ENCODE measurements at regions not wholly inside any gene's neighbourhood (a gene's known extent, or its start where the extent isn't known, plus 50 kb on each side); places are given as distances from the start of the nearest gene placed in this dataset.
"Not testable (repeated sequence)": the region's sequence is repeated elsewhere in the genome, so short reads cannot be mapped to it uniquely, and the experiment has no call there.

DNA sequence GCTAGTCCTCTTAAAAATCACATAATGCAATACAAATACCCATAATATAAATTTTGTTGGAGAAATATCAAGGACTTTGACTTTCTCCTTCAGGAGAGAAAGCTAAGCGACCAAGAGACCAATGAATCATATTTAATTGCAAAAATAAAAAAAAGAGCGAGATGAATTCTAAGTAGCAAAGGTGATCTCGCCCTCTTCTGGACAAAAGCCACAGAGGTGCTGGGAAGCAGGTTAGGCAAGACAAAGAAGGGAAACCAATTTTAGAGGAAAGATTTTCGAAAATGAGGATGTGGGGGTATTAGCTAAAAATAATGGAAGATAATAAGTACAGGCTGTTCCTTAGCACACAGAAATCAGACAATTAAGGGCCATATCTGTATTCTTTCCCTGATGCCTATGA is 111.4 kb upstream of the PLAAT1 start:
- no peak for DNase-seq

DNA sequence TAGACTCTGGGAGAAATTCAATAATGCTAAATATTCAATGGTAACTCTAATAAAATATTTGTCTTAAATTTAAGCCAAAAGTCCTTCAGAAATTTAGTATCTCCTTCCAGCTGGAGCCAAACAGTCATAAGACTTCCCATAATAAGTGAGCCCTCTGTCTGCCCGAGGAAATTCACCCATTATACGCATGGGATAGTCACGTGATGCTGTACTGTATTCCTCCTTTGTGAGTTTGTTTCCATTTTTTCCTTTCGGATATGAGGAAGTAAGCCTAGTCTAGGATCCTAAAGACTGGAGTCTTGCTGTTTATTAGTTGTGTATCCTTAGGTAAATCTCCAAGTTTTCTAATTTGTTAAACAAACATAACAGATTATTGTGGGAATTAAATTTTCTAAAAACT is 110.4 kb upstream of the PLAAT1 start:
- DNase-seq, result no peak

DNA sequence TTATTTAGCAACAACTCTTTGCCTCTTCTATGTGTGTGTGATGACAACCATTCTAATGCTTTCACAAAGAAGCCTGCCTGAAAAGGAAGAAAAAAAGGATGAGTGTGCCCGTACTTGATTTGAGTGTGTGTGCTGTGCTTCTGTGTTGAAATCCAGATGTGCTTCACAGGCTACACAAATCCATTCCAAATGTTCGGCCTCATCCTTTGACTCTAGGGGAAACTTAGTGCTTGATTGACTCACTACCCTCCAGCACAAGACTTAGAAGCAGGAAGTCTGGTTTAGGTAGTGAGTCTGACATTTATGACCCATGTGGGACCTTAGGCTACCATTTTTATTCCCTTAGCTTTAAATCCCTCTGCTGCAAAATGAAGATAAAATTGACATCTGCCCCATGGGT is 108.8 kb upstream of the PLAAT1 start:
- DNase-seq, result peak; percentile 24

DNA sequence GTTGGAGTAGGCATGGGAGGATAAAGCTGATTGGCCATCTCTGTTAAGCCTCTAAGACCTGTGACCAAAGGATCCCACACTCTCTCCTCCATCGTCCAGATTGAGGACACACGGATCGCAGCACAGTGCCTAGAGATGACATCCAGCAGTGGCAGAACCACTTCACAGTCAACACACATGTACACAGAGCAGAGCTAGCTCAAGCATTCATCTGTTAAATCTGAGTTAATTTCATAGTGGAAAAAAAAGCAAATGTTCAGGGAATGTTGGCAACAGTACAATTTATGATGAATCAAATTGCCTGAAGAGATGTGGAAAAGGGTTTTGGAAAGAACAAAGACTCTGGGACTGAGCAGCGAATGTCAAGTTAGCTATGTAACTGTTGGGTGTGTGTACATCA is 108.1 kb upstream of the PLAAT1 start:
- DNase-seq, result peak; percentile 56

DNA sequence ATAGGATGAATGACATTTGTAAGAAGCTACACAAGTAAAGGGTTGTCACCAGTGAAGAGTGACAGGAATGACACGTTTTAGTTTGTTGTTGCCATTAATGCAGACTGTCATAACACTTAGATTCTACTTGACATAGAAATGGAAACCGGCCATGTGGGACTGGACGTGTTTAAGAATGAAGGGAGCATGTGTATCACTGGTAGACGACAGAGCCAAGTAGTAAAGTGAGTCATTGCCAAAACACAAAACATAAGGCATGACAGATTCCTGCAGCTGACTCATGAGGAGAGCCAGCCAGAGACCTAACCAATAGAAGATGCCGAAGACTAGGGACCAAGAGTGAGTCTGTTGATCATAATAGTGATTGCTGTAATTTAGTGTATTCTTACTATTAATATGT is 106.2 kb upstream of the PLAAT1 start:
- peak; percentile 89 for DNase-seq

DNA sequence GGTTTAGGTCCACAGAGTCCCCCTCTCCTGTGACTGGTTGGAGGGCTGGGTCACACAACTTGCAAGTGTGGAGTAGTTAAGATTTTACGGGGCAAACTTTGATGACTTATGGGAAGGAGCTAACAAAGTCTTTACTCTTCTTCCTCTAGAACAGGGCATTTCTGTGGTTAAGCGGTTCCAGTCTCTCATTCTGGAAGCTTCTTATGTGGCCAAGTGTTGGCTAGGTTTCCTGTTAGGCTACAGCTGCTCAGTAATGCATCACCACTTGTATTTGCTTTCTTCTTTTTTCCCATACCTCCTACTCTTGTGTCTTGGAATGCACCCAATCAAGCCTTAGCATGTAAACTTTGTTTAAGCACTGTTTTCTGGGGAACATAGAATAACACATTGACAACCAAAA is 100.6 kb upstream of the PLAAT1 start:
- DNase-seq, result no peak

DNA sequence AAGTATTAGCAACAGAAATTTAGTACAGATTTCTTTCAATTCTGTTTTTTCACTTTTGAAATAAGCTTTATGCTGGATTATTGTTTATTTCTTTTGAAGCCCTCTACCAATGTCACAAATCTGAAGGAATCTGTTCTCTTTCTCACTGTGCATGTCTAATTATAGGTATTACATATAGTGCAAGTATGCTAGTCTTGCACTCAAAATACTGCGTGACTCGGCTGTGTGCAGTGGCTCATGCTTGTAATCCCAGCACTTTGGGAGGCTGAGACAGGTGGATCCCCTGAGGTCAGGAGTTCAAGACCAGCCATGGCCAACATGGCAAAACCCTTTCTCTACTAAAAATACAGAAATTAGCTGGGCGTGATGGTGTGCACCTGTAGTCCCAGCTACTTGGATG is 95.8 kb upstream of the PLAAT1 start:
- DNase-seq, result no peak

DNA sequence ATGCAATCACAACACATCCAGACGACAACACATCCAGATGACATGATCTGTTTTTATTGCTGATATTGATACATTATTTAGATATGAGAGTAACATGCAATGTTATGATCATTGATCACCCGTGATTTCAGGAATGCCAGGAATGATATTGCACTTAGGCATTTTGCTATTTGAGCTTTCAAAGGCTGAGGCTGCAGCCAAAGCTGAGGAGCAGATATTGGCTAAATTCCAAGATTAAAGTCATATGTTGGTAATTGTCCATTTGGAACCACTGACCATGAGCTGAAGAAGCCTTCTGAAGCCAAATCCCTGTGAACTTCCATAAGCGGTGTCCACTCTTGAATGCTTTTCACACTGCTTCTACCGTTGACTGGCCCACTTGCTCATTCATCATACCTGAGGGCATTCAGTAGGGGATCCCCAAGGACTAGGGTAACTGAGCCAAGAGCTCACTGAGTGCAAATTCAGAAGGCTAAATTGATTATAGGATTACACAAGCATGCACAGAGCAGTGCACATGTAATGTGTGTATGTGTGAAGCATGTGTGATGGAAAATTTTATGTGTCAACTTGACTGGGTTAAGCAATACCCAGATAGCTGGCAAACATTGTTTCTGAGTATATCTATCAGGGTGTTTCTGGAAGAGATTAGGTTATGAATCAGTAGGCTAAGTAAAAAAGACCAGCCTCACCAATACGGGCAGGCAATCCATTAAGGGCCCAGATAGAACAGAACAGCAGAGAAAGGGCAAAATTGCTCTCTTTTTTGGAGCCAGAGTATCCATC is 92.1 kb upstream of the PLAAT1 start:
- DNase-seq, result no peak

DNA sequence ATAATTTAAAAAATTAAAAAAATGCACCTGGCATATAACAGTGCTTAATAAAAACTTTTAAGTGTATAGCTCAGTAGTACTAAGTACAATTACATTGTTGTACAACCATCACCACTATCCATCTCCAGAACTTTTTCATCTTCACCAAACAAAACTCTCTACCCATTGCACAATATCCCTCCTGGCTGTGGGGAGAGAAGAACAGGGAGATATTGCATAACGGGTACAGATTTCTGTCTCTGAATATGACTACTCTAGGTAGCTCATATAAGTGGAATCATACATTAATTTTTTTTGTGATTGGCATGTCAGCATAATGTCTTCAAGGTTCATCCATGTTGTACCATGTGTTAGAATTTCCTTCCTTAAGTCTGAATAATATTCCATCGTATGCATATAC is 91.0 kb upstream of the PLAAT1 start:
- DNase-seq, result no peak

DNA sequence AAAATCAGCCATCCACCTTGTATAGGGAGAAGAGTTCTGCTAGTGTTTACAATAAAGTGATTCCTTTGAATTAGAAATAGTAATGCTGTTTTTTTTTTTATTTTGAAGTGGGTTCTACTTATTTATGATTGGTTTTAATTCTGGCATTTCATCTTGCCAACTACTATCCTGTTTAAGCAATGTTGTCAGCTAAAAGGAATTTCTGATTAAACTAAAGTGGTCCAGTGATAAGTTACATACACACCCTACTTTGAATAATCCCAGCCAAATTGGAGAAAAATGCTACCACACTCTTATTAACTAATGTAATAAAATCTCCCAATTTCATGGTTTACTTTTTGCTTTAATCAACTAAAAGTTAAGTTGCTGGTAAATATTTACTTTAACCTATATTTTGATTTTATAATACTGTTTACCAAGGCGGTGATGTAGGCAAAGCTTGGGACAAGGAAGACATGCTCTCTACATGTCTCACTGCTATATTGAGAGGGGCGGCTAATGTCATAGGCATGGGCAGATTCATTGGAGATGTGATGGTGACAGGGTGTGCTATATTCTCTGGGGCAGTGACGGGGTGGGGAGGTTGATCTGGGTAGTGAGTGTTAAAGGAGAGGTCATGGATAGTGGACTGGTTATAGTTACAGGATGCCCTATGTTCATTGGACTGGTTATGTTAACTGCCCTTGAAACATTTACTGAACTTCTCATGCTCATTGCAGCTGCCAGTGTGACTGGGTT is 85.8 kb upstream of the PLAAT1 start:
- not testable (repeated sequence) for DNase-seq

DNA sequence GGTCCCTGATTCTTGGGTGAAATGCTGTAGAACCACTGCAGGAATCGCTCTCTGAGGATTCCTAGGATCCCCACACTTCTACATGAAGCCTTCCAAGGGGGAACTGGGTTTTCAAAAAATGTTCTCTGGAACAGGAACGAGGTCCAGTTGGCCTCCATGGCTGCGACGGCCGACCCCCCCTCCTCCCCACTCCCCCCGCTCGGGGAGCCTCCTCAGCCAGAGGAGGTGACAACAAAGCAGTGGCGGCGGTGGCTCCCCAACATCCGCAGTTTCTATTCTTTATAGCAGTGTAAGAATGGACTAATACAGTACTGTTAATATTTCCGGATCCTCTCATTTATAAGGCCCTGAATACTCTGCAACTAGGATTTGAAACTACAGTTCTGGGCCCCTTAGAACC is 84.0 kb upstream of the PLAAT1 start:
- DNase-seq, result no peak

DNA sequence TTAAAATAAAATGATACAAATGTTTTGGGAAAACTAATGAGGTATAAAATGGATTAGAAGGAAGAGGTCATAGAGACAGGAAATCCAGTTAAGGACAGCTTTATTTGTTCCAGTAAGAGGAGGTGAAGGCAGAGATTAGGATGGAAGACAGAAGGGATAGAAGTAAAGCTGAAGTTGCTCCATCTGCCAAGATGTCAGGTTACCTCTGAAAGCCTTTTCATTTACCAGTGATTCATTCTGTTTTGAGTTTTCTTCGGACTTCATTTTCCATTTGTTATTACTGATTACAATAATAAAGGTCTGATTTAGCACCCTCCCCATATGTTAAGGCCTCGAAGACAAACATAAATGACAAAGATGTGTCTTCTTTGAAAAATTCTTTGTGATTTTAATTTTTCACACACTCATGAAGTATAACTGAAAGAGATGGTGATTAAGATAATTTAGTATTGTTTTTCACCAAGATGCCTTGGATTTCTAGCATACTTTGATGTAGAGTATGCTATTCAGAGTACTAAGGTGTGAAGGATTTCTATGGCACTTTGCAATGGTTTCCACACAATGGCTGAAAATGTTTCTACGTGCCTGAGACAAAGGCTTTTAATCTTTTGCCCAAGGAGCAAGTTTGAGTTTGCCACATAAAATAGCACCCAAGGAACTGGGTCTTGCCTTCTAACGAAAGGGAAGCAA is 75.4 kb upstream of the PLAAT1 start:
- no peak for DNase-seq

DNA sequence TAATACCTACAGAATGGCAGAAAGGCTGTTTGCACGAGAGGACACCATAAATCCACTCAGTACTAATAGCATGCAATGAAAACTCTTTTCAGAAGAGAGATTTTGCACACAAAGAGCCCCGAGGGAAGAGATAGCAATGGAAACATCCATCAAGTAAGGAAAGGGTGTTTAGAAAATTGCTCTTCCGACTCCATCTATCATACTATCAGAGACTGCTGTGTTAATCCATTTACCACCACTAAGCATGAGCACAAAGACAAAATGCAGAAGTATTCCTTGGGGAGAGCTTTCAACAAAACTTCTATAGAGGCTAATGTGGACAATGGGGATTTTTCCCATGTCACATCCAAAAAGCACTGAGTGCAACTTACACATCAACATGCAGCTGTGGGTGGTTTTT is 72.1 kb upstream of the PLAAT1 start:
- no peak for DNase-seq

DNA sequence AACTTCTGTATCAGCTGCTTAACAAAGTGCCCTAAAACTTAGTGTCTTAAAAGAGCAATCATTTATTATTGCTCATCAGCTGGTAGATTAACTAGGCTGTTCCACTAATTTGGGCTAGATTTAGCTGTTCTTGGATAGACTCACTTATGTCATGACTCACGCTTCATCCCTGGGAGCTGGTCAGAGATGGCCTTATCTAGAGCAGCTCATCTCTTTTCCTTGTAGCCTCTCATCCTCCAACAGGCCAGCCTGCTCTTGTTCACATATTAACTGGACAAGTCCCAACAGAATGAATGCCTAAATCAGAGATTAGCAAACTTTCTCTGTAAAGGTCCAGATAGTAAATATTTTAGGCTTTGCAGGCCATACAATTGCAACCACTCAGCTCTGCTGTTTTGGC is 66.9 kb upstream of the PLAAT1 start:
- DNase-seq, result peak; percentile 7

DNA sequence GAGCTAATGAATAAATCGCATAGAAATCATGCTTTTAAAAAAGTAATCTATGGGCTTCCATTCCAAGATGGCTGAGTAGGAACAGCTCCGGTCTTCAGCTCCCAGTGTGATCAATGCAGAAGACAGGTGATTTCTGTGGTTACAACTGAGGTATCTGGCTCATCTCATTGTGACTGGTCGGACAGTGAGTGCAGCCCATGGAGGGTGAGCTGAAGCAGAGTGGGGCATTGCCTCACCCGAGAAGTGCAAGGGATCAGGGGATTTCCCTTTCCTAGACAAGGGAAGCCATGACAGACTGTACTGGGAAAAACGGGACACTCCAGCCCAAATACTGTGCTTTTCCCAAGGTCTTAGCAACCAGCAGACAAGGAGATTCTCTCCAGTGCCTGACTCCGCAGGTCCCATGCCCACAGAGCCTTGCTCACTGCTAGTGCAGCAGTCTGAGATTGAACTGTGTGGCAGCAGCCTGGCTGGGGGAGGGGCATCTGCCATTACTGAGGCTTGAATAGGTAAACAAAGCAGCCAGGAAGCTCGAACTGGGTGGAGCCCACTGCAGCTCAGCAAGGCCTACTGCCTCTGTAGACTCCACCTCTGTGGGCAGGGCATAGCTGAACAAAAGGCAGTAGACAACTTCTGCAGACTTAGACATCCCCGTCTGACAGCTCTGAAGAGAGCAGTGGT is 61.5 kb upstream of the PLAAT1 start:
- not testable (repeated sequence) for DNase-seq

DNA sequence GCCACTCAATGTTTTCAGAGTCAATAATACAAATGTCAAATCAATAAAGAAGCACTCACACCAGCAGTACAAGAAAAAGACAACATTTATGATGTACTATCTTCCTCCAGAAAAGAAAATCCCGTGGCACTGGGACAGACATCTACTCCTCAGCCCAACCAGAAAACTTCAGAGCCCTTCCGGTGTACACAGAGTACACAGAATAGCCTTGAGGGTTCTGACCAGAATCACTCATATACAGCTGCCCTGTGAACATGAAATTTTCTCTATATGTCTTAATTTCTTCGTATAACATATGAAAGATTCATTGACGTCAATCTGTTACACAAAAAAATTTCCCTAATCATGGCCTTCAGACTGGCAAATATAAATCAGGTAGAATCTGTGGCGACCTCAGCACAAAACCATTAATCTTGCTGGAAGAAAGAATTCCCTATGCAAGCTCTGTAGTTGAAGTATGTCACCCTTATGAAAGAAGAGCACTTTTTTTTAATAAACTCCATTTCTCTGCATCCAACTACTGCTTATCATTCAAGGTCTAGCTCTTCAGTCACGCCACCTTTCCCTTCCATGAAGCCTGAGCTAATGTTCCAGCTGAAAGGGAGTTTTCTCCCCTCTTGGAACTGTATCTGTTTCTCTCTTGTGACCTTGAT is 53.8 kb upstream of the PLAAT1 start:
- DNase-seq, result no peak

DNA sequence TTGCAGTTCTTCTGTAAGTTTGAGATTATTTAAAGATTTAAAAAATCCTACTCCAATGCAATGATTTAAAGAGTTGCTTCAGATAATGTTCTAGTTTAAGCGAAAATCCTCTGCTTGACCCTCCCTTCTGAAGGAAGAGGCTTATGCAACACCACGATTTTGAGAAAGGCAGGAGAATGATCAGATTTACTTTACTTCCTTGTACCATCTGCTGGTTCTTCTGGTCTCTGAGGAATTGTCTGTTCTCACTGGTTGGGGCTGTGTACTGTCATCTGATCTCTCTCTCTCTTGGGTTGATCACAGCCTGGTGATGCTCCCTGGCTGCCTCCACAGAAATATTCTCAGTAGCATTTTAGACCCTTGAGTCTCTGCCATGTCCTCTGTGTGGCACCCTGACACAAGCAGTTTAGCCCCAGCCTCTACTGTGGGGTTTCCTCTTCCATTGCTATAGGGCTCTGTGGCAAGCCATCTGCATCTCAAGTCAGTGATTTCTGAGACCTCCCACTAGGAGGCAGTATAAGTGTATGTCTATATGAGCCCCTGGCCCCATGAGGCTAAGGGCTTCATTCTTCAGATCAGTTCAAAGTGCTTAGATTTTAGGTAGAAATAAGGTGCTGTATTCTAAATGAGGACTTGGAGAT is 50.8 kb upstream of the PLAAT1 start:
- DNase-seq, result no peak

Data from EL (cell line).